ENCODE measurements at regions not wholly inside any gene's neighbourhood (a gene's known extent, or its start where the extent isn't known, plus 50 kb on each side); places are given as distances from the start of the nearest gene placed in this dataset.

GRCh38 chr13:58594747-58595600 lies 963.4 kb downstream of the PCDH17 start:
- no peak for DNase-seq
- Histone ChIP-seq H3K23me2 (ENCODE audit: insufficient read length, low read depth, low read length, poor library complexity, severe bottlenecking) (no peaks in the 10 kb centered on the region), H3K23ac (ENCODE audit: insufficient read length, low read depth, low read length) (no peak overlapping the region), H3K4me2 (ENCODE audit: insufficient read depth, insufficient read length, low read length) (no peak overlapping the region), H2BK5ac (ENCODE audit: insufficient read length, low read length) (no peak overlapping the region), H2BK12ac (ENCODE audit: insufficient read length, low read depth, low read length) (no peak overlapping the region), H3K27me3 (ENCODE audit: insufficient read depth, low read length) (no peaks in the 10 kb centered on the region), H3K18ac (ENCODE audit: insufficient read length, low read depth, low read length) (no peak overlapping the region), H4K91ac (ENCODE audit: insufficient read length, low read depth, low read length) (no peak overlapping the region), H3K79me2 (ENCODE audit: insufficient read depth, low read length) (no peaks in the 10 kb centered on the region), H3K4me1 (ENCODE audit: insufficient read depth, low read length) (peaks cover 2% of the 10 kb centered on the region; the same call in 1 of the 2 replicates), H4K5ac (ENCODE audit: insufficient read length, low read depth, low read length) (no peak overlapping the region), H2BK20ac (ENCODE audit: low read depth, low read length, poor library complexity, severe bottlenecking) (no peak overlapping the region), H3K79me1 (ENCODE audit: insufficient read depth, low read depth, low read length, poor library complexity, severe bottlenecking) (no peaks in the 10 kb centered on the region), H2AFZ (ENCODE audit: low read length) (no peak overlapping the region), H2AK5ac (ENCODE audit: insufficient read length, low read length) (no peak overlapping the region), H3K56ac (ENCODE audit: insufficient read length, low read depth, low read length) (no peak overlapping the region), H2BK120ac (ENCODE audit: low read depth, low read length, poor library complexity, severe bottlenecking) (no peak overlapping the region), H3K9me3 (ENCODE audit: control insufficient read depth, low read depth, low read length) (no peaks in the 10 kb centered on the region), H4K20me1 (ENCODE audit: control insufficient read depth, insufficient read depth, insufficient read length) (no peaks in the 10 kb centered on the region), H3K27ac (ENCODE audit: insufficient read length, low read depth, low read length) (no peak overlapping the region), H3K4ac (ENCODE audit: low read depth, low read length) (no peak overlapping the region), H4K8ac (replicated peaks; ENCODE audit: insufficient read length, low read depth, low read length) (no peak overlapping the region), H3K14ac (ENCODE audit: insufficient read depth, low read length) (no peak overlapping the region), H3K9ac (ENCODE audit: extremely low read depth, insufficient read length, low read length) (no peak overlapping the region), H2BK15ac (ENCODE audit: low read depth, low read length) (no peak overlapping the region), H3T11ph (ENCODE audit: low read length) (no peak overlapping the region)
- Mint-ChIP-seq H3K27me3 (ENCODE audit: low read depth) (no peaks in the 10 kb centered on the region), H3K4me1 (peaks cover 18 to 23% of the 10 kb centered on the region in 2 experiments), H3K4me3 (no peak overlapping the region), H3K27ac (no peak overlapping the region), H3K36me3 (ENCODE audit: insufficient read depth in 1 of 3, low read depth in 3 of 3) (no peaks in the 10 kb centered on the region), H3K9me3 (no peaks in the 10 kb centered on the region)
- WGBS (ENCODE audit: extremely low coverage, insufficient read length, low lambda C conversion rate) = no CpG with 5 or more reads among the region's 5 CpGs
- no peak for TF ChIP-seq CTCF (conservative IDR thresholded peaks at IDR 0.05)
